HG03571 (cell line): ENCODE measurements at regions not wholly inside any gene's neighbourhood (a gene's known extent, or its start where the extent isn't known, plus 50 kb on each side); places are given as distances from the start of the nearest gene placed in this dataset.
"Not testable (repeated sequence)": the region's sequence is repeated elsewhere in the genome, so short reads cannot be mapped to it uniquely, and the experiment has no call there.

ENCODE experiments used
- ATAC-seq: cut with Tn5 transposase; IDR thresholded peaks from one replicate; pipeline ENCODE4 v1.9.1; 2021; ENCODE audit not compliant: unreplicated experiment

DNA sequence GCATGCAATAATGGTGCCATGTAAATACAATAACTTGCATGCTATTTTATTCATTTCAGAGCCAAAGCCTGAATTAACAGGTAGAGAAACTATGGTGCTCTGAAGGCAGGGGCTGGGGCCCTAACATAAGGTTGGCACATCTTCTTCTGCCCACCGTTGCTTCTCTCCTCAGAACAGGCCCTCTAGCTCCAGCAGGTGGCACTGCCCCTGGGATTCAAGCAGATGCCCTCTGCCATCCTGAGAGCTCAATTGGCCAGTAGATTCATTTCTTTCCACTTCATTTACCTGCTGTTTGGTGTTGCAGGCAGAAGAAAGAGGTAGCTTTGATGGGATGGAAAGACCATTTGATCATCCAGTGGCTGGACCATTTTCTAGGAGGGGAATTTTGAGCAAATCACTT lies 130.5 kb downstream of the FOXB1 start:
- no peak for ATAC-seq

DNA sequence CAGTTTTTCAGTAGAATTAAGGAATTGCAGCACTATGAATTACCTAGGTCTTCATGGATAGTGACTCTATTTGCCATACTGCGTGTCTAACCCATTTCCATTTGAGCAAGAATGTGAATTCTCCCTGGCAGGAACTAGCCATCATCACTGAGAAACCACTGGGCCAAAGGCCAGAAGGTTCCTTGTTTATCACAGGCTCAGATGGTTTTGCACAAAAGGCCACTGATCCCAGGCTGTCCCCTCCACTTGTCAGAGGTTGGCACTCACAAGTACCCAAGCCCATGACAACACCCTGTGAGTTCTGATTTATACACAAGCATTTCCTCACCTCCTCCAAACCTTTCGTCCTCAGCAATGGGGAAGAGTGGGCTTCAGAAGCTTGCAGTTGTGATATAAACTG lies 131.8 kb downstream of the FOXB1 start:
- ATAC-seq = no peak

GRCh38 chr15:60137711-60138396 lies 133.7 kb downstream of the FOXB1 start:
- no peak for ATAC-seq

- ATAC-seq = no peak
Measured at GRCh38 chr15:60138397-60138968, 134.4 kb downstream of the FOXB1 start.

DNA sequence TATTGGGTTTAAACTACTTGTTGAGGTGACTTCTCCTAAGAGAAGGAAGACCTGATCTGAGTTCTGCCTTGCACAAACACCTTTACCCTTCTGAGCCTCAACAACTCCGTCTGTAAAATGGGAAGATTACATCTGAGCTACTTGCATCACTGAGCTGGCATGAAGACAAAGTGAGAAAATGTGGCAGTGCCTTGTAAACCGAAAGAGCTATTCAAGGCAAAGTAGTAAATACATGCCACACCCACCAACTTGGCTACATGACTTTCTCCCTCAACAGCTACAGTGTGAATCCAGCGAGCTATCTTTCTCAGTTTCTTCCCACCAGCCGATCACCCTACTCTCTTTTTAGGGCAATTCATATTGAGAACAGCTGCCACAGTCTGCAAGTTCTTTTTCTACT lies 148.3 kb downstream of the FOXB1 start:
- no peak for ATAC-seq

GRCh38 chr15:60154764-60155325 lies 150.7 kb downstream of the FOXB1 start:
- ATAC-seq = no peak

DNA sequence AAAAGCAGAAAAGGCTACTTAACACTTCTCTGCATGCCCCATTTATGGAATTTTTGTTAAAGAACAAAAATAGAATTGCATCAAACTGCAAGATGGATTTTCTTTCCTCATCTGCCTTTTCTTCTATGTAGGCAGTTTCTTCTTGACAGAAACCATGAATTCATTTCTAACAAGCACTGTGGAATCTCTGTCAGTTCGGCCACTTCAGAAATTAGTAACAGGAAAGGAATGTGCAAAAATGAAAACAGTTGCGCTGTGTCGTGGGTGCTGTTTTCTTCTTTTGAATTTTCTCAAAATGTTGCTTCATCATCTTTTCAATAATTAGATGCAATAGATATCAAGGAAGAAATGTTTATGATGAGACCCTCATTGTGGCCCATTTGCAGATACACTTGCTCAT lies 151.6 kb downstream of the FOXB1 start:
- no peak for ATAC-seq

DNA sequence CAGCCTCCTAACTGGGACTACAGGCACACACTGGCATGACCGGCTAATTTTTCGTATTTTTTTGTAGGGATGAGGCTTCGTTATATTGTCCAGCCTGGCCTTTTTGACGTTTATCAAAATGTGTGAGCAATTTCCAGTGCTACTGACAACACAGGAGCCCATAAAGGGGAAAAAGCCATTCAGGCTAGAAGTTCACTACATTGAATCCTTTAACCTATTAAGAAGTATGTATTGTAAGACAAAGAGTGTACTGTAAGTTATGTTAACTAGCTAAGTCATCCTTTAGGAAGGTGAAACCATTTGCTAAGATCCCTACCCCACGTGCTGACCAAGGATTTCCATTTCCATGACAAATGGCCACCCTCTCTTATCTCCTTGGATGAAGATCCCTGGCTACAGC lies 156.8 kb downstream of the FOXB1 start:
- ATAC-seq = no peak

- ATAC-seq = no peak
Measured at GRCh38 chr15:60161704-60162103, 157.6 kb downstream of the FOXB1 start.

GRCh38 chr15:60162251-60162967 lies 158.3 kb downstream of the FOXB1 start:
- no peak for ATAC-seq

DNA sequence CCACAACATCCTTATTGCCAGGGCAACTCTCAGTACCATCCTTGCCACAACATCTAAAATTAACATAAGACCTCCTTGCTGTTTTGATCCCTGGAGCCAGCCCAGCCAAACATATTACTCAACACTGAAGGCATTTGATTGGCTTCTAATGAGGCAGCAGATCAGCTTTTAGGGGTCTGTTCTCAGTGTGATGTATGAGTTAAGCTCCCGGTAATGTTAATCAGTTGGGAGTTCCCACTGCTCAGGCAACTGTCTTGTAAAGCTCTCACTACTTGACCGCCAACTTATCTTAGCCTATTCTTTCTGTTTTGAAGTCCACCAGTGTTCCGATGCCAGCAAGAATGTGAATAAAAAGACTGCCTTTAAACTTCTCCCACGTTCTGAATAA lies 158.9 kb downstream of the FOXB1 start:
- ATAC-seq = no peak

DNA sequence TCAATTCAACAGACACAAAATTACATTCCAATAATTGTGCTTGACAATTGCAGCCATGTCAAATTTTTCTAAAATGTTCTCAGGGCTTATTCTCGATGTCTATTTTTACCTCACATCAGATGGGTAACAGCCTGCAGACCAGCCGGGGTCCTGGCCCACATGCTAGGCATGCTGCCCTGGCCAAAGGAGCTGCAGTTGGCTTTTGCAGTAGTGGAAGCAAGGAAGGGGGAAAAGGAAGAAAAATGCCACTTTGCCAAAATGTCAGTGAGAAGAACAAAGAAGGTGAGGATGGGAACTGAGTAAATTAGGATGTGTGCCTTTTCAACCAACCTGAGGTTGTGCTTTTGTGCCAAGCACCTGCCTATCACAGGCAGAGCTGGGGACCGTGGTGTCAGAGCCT lies 161.0 kb downstream of the FOXB1 start:
- ATAC-seq = no peak

DNA sequence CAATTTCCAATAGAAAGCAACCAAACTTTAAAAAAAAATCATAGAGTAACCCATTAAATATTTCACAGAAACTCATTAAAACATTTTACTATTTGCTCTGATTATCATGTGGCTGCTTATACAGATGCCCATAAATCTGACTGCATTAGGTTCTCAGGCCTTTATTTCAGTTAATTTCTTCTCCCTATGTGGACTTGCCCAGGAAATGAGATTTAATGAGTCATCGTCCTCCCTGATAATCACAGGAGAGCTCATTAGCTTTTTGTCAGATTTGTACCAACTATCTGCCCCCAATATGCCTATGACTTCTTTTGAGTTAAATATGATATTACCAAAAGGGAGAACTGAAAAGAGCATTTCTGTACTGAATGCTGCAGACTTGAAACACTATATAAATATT lies 168.0 kb downstream of the FOXB1 start:
- ATAC-seq = no peak

- no peak for ATAC-seq
Measured at GRCh38 chr15:60179786-60180391, 175.8 kb downstream of the FOXB1 start.

- ATAC-seq = not testable (repeated sequence)
Measured at GRCh38 chr15:60181957-60182356, 177.8 kb downstream of the FOXB1 start.

DNA sequence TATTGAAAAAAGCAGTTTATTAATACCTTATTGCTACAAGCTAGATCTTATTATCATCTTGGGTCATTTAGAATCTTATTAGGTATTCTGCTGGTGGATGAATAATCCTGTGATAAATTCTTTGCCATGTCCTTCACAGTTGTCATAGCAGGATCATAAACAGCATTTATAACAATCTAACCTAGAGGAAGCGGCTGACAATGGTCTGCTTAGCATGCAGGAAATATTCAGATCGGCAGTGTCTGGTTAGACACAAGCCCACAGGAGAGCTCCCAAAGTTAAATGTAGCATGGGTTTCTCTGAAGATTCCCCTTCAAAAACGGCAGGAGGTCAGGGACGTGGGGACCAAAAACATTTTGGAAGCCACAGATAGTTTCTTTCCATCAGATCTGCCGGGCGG lies 179.3 kb downstream of the FOXB1 start:
- no peak for ATAC-seq

DNA sequence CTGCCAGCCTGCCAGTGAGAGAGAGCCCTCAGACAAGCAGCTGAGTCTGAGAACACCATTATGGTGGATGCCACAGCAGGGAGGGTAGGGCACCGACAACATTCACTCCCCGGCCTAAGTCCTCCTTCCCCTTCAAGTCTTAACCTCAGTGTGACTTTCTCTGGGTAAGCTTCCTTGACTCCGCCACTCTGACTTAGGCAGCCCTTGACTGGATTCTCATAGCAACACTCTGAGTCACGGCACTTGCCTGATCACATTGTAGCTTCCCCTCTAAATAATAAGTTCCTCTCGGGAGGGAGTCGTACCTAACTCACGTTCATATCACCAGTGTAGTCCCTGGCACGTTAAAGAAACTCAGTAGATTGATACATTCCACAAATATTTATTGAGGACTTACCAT lies 180.5 kb downstream of the FOXB1 start:
- ATAC-seq = no peak

DNA sequence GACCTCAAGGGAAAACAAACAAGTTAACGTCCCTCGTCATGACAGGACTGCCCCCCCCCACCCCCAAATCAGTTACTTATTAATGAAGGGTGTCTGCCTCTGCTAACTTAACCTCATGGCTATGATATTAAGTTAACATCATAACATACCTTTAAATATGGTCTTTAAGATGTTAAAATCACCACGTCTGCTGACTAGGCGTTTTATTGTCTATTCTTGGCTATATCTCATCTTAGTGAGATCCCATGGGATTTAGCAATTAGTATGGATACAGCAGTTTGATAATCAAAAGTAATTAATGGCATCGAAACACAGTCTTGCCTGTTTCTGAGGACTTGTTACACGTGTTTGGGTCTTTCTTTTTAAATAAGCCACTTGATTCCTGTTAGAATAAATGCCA lies 186.9 kb downstream of the FOXB1 start:
- no peak for ATAC-seq

- no peak for ATAC-seq
Measured at GRCh38 chr15:60191821-60192220, 187.7 kb downstream of the FOXB1 start.

- no peak for ATAC-seq
Measured at GRCh38 chr15:60195611-60196010, 191.5 kb downstream of the FOXB1 start.

GRCh38 chr15:60204131-60204885 lies 193.5 kb downstream of the ANXA2 start:
- no peak for ATAC-seq
